Left cardiac atrium (tissue), 4 donors: ENCODE measurements at regions not wholly inside any gene's neighbourhood (a gene's known extent, or its start where the extent isn't known, plus 50 kb on each side); places are given as distances from the start of the nearest gene placed in this dataset.

Experiments used
- ATAC-seq, 2 donors: fragments of 200-7000 bp; cut with Tn5 transposase; one replicate each; pipeline ENCODE4 v1.9.1; 2020; ENCODE audit warnings: mild to moderate bottlenecking in 2 of 2, moderate library complexity in 2 of 2
- DNase-seq: peaks from one replicate; pipeline ENCODE4 v3.0.0-alpha.2; 2020
- intact Hi-C, 2 donors: fragments of 100-400 bp; cut with DNase I; formaldehyde crosslinking; loops; one replicate each; pipeline versions ENCODE4 v1.14.1 to v1.15.1; 2022 to 2023
- donor health status: DM: no; HTN: yes; CAD: no.
- donor health status: DM: no; HTN: yes; CAD: no; lungs with severe emphysema.
- donor health status: DM: yes; HTN: yes; CAD: no.
- donor health status: Dilated cardiomyopathy.

- ATAC-seq (no peak), DNase-seq (no peak)
- intact Hi-C loops = no loop called here
Measured at GRCh38 chr5:77849308-77849900, 73.3 kb upstream of the TBCA start.

- intact Hi-C loops = no loop called here
- DNase-seq (no peak), ATAC-seq (no peak)
Measured at GRCh38 chr5:77847814-77848290, 71.7 kb upstream of the TBCA start.

- DNase-seq = no peak
- no peak for ATAC-seq
- intact Hi-C loops = no loop called here
Measured at GRCh38 chr5:77847129-77847460, 71.0 kb upstream of the TBCA start.

- ATAC-seq = no peak
- intact Hi-C loops = no loop called here
Measured at GRCh38 chr5:77846422-77847128, 70.4 kb upstream of the TBCA start.

GRCh38 chr5:77845324-77845646, 69.1 kb upstream of the TBCA start:
- no peak for DNase-seq
- intact Hi-C loops = no loop called here
- ATAC-seq = no peak

More at GRCh38 chr5:77846422-77847128, 70.4 kb upstream of the TBCA start:
- no peak for DNase-seq

- intact Hi-C loops = no loop called here
- DNase-seq = no peak
- peak; percentile 69 to 70 for ATAC-seq
Measured at GRCh38 chr5:77844623-77845323, 68.6 kb upstream of the TBCA start.

- no peak for DNase-seq
- intact Hi-C loops = no loop called here
- peak; percentile 51 to 56 for ATAC-seq
Measured at GRCh38 chr5:77844373-77844622, 68.2 kb upstream of the TBCA start.

GRCh38 chr5:77843570-77844372, 67.6 kb upstream of the TBCA start:
- ATAC-seq (peak; percentile 83 to 85), DNase-seq (no peak)
- intact Hi-C loops = no loop called here

GRCh38 chr5:77842243-77842642, 66.1 kb upstream of the TBCA start:
- ATAC-seq = no peak
- intact Hi-C loops = no loop called here
- DNase-seq = no peak

- intact Hi-C loops = no loop called here
- DNase-seq = no peak
- no peak for ATAC-seq
Measured at GRCh38 chr5:77841616-77842015, 65.5 kb upstream of the TBCA start.

GRCh38 chr5:77840930-77841329, 64.8 kb upstream of the TBCA start:
- no peak for ATAC-seq
- no peak for DNase-seq
- intact Hi-C loops = no loop called here

GRCh38 chr5:77839691-77840090, 63.6 kb upstream of the TBCA start:
- DNase-seq (no peak), ATAC-seq (no peak)
- intact Hi-C loops = no loop called here

- intact Hi-C loops = no loop called here
- no peak for ATAC-seq
- no peak for DNase-seq
Measured at GRCh38 chr5:77832938-77833337, 56.8 kb upstream of the TBCA start.

- ATAC-seq (no peak), DNase-seq (no peak)
- intact Hi-C loops = no loop called here
Measured at GRCh38 chr5:77832166-77832770, 56.1 kb upstream of the TBCA start.

- intact Hi-C loops = no loop called here
- ATAC-seq (no peak), DNase-seq (no peak)
Measured at GRCh38 chr5:77828445-77828844, 52.3 kb upstream of the TBCA start.
